Pons (tissue), 1 donor: ENCODE measurements at regions not wholly inside any gene's neighbourhood (a gene's known extent, or its start where the extent isn't known, plus 50 kb on each side); places are given as distances from the start of the nearest gene placed in this dataset.

Experiments
- DNase-seq: peaks from one replicate; pipeline ENCODE4 v3.0.0-alpha.2; 2016; ENCODE audit warnings: low spot score

GRCh38 chr3:182692695-182693094 lies 100.6 kb upstream of the ATP11B start:
- no peak for DNase-seq

GRCh38 chr3:182693723-182694122 lies 99.6 kb upstream of the ATP11B start:
- no peak for DNase-seq

GRCh38 chr3:182696916-182697315 lies 96.4 kb upstream of the ATP11B start:
- no peak for DNase-seq

- DNase-seq = no peak
Observed at GRCh38 chr3:182697345-182697919, 95.9 kb upstream of the ATP11B start.

GRCh38 chr3:182698078-182698477 lies 95.2 kb upstream of the ATP11B start:
- DNase-seq = no peak

- DNase-seq = no peak
Observed at GRCh38 chr3:182699550-182700170, 93.6 kb upstream of the ATP11B start.

GRCh38 chr3:182702216-182702615 lies 91.1 kb upstream of the ATP11B start:
- no peak for DNase-seq

GRCh38 chr3:182703233-182703632 lies 90.1 kb upstream of the ATP11B start:
- no peak for DNase-seq

- no peak for DNase-seq
Observed at GRCh38 chr3:182704926-182705325, 88.4 kb upstream of the ATP11B start.

- DNase-seq = no peak
Observed at GRCh38 chr3:182708810-182709209, 84.5 kb upstream of the ATP11B start.

GRCh38 chr3:182709306-182709705 lies 84.0 kb upstream of the ATP11B start:
- DNase-seq = no peak

GRCh38 chr3:182710557-182711157 lies 82.6 kb upstream of the ATP11B start:
- DNase-seq = peak; percentile 28

- DNase-seq = no peak
Observed at GRCh38 chr3:182711261-182711683, 82.0 kb upstream of the ATP11B start.

- DNase-seq = peak; percentile 3
Observed at GRCh38 chr3:182711853-182712252, 81.5 kb upstream of the ATP11B start.

- no peak for DNase-seq
Observed at GRCh38 chr3:182713111-182713510, 80.2 kb upstream of the ATP11B start.

- peak; percentile 86 for DNase-seq
Observed at GRCh38 chr3:182713743-182714517, 79.4 kb upstream of the ATP11B start.

GRCh38 chr3:182715006-182715405 lies 78.3 kb upstream of the ATP11B start:
- DNase-seq = no peak

GRCh38 chr3:182716114-182716688 lies 77.1 kb upstream of the ATP11B start:
- no peak for DNase-seq

- DNase-seq = no peak
Observed at GRCh38 chr3:182717216-182717615, 76.1 kb upstream of the ATP11B start.

GRCh38 chr3:182722907-182723306 lies 70.4 kb upstream of the ATP11B start:
- no peak for DNase-seq

GRCh38 chr3:182723596-182723995 lies 69.7 kb upstream of the ATP11B start:
- no peak for DNase-seq
